Transverse colon (tissue), 3 donors: ENCODE measurements at regions not wholly inside any gene's neighbourhood (a gene's known extent, or its start where the extent isn't known, plus 50 kb on each side); places are given as distances from the start of the nearest gene placed in this dataset.

Experiments used
- POLR2A ChIP-seq: fragments of 450-650 bp; IDR thresholded peaks from one replicate; pipeline ENCODE4 v1.6.1; 2016; ENCODE audit warnings: antibody characterized with exemption, mild to moderate bottlenecking, moderate library complexity
- TF ChIP-seq, protein P1 (sequence below), 5 experiments: fragments of 200-600 bp in 3 of 5; fragments of 450-650 bp in 2 of 5; sonication (generic) in 3 of 5; IDR thresholded peaks; 1 replicate in 2 of 5; 2 replicates in 3 of 5; pipeline ENCODE4 v1.5.1; 2016 to 2017; ENCODE audit warnings: antibody characterized with exemption in 5 of 5, inconsistent platforms in 3 of 5, mild to moderate bottlenecking in 2 of 5, moderate library complexity in 1 of 5

DNA sequence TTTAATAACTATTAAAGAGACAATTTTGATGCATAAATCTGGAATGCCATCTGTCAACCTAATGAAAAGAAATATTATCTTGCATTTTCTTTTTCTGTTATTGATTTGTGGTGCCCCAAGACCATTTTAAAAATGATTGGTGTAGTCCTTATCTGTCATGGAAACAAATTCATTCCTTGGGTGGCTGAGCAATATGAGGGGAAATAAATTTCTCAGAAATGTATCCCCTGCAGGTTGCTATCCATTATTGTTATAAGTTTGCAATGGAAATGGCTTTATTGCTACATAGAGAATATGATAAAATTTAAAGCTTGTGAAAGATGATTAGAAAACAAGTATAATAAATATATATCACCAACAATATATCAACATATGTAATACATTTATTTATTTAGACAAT is 607.0 kb downstream of the DNAJB9 start:
- TF ChIP-seq, protein P1, sequence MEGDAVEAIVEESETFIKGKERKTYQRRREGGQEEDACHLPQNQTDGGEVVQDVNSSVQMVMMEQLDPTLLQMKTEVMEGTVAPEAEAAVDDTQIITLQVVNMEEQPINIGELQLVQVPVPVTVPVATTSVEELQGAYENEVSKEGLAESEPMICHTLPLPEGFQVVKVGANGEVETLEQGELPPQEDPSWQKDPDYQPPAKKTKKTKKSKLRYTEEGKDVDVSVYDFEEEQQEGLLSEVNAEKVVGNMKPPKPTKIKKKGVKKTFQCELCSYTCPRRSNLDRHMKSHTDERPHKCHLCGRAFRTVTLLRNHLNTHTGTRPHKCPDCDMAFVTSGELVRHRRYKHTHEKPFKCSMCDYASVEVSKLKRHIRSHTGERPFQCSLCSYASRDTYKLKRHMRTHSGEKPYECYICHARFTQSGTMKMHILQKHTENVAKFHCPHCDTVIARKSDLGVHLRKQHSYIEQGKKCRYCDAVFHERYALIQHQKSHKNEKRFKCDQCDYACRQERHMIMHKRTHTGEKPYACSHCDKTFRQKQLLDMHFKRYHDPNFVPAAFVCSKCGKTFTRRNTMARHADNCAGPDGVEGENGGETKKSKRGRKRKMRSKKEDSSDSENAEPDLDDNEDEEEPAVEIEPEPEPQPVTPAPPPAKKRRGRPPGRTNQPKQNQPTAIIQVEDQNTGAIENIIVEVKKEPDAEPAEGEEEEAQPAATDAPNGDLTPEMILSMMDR (IDR thresholded peaks at IDR 0.05) = no peak
- no peak for TF ChIP-seq POLR2A
